ENCODE measurements at regions not wholly inside any gene's neighbourhood (a gene's known extent, or its start where the extent isn't known, plus 50 kb on each side); places are given as distances from the start of the nearest gene placed in this dataset.

- TF ChIP-seq CTCF (IDR thresholded peaks at IDR 0.05; ENCODE audit: low read depth, low read length, missing input control) (no peak), EGR1 (IDR thresholded peaks at IDR 0.05; ENCODE audit: low read depth in 2 of 2) (no peak), FOXA1 (IDR thresholded peaks at IDR 0.05) (no peak), TAF1 (conservative IDR thresholded peaks at IDR 0.05) (no peak), REST (IDR thresholded peaks at IDR 0.05) (no peak), YY1 (IDR thresholded peaks at IDR 0.05) (no peak), JUND (IDR thresholded peaks at IDR 0.05) (no peak), GABPA (IDR thresholded peaks at IDR 0.05 in 1 of 2, conservative IDR thresholded peaks at IDR 0.05 in 1 of 2) (no peak), ZBTB33 (IDR thresholded peaks at IDR 0.05) (no peak), RAD21 (IDR thresholded peaks at IDR 0.05) (no peak)
Measured at GRCh38 chr18:6553234-6553900, 138.7 kb upstream of the L3MBTL4 start.
